Activated CD4-positive, alpha-beta T cell treated with anti-CD3 and anti-CD28 coated beads, Interleukin-10, Interleukin-2, amounts not matched to agents 100 ng/mL and 50 ng/mL, durations not matched to agents 16 hours and 8 hours (primary cell): ENCODE measurements at regions not wholly inside any gene's neighbourhood (a gene's known extent, or its start where the extent isn't known, plus 50 kb on each side); places are given as distances from the start of the nearest gene placed in this dataset.

Experiments
- DNase-seq: peaks from one replicate; pipeline ENCODE4 v3.0.0-alpha.2; 2020

DNA sequence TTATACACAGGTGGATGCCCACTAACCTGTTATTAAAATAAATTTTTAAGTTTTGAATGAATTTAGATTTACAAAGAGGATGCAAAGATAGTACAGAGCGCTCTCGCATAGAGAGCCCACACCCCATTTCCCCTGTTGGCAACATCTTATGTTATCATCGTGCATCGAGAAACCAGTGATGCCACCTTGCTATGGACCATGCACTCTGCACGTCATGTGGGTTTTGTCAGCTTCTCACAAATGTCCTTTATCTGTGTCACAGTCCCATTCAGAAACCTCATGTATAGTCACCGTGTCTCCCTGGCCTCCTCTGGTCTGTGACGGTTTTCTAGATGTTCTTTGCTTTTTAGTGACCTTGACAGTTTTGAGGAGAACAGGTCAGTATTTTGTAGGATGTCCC is 60.0 kb downstream of the ING1 start:
- DNase-seq = no peak

DNA sequence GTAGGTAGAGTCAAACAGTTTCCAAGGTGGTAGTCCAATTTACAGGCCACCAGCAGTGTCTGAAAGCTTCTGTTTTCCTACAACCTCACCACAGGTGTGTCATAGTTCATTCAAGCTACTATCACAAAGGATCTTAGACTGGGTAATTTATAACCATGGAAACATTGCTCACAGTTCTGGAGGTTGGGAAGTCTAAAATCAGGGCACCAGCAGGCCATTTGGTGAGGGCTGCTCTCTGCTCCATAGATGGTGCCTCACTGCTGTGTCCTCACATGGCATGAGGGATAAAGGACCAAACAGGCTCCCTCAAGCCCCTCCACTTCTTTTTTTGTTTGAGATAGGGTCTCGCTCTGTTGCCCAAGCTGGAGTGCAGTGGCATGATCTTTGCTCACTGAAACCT is 60.6 kb downstream of the ING1 start:
- no peak for DNase-seq

DNA sequence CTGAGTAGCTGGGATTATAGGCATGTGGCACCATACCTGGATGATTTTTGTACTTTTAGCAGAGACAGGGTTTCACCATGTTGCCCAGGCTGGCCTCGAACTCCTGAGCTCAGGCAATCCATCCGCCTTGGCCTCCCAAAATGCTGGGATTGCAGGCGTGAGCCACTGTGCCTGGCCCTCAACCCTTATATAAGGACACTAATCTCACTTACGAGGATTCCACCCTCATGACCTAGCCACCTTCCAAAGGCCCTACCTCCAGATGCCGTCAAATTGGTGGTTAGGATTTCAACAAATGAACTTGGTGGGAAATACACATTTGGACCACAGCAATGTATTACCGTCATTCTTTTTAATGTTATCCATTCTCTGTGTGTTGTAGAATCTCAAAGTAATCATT is 61.0 kb downstream of the ING1 start:
- no peak for DNase-seq

DNA sequence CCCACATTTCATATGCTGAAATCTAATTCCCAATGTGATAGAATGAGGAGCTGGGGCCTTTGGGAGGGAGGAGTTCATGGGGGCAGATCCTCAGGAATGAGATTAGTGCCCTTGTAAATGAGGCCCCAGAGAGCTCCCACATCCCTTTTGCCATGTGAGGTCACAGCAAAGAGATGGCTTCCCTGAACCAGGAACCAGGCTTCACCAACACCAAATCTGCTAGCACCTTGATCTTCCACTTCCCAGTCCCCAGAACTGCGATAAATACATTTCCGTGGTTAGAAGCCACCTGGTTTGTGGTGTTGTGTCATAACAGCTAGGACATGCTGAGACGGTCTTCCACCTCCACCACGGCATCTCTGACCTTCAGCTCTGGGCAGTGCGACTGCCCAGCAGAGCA is 62.1 kb downstream of the ING1 start:
- no peak for DNase-seq

DNA sequence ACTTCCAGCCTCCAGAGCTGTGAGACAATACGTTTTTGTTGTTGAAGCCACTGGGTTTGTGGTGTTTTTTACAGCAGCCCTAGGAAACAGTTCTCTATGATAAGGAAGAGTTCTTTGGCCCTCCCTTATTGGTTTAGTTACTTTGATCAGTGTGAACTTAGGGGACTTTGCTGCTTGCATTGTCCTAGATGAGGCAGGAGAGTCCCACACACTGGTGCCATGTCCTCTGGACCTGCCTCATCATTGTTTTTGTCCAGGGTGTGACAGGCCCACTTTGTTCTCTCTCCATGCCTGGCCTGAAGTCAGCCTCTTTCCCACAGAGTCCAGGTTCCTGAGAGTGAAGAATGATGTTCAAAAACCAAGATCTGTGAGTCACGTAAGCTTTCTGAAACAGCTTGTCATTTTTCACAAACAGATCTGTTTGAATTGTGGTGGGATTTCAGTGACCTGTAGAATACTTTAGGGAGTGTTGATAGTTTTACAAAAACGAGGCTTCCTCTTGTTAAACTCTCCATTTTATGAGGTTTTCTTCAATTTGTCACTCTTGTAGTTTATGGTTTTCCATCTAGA is 63.8 kb downstream of the ING1 start:
- no peak for DNase-seq

DNA sequence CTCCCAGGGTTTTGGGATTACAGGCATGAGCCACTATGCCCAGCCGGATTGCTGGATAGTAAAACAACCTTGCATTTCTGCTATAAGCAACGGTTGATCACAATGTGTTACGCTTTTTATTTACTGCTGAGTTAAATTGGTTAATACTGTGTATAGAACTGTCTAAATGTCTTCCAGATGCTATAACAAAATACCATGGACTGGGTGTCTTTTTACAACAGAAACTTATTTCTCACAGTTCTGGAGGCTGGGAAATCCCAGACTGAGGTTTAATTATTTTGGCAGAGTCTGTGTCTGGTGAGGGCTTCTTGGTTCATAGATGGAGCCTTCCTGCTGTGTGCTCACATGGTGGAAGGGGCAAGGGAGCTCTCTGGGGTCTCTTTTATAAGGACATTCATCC is 65.5 kb downstream of the ING1 start:
- no peak for DNase-seq

DNA sequence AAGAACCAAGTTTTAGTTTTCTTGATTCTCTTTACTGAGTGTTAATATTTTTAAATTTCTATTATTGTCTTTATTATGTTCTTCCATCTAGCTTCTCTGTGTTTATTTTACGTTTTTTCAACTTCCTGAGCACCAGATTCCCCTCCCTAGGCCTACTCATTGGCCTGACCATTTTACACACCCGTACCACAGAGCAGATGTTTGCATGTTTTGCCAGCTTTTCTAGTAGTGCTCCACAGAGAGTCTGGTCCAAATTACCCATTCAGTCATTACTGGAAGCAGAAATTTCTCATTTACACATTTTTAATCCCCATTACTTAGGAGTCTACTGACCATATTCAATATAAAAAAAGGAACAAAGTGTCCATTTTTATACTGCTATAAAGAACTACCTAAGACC is 66.9 kb downstream of the ING1 start:
- no peak for DNase-seq

DNA sequence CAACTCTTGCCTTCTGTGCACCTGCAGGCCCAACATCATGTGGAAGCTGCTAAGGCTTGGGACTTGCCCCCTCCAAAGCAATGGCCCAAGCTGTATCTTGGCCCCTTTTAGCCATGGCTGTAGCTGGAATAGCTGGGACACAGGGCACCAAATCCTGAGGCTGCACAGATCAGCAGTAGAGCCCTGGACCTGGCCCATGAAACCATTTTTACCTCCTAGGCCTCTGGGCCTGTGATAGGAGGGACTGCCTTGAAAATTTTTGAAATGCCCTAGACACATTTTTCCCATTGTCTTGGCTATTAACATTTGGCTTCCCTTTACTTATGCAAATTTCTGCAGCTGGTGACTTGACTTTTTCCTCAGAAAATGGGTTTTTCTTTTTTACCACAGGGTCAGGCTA is 68.7 kb downstream of the ING1 start:
- no peak for DNase-seq

DNA sequence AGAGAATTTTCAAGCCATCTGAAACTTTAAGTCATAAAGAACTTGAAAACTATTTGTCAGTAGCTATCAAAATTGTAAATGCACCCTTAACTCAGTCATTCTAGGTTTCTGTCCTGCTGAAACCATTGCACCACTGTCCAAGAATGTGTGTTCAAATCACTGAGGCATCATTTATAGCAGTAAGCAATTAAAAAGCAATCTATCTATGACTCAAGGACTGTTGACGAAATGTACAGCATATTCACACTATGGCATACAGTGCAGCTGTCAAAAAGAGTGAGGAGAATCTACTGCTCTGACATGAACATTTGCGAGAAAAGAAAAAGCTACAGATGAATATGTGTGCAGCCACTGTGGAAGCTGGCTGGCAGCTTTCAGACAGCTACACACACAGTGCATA is 71.2 kb downstream of the ING1 start:
- DNase-seq = no peak

DNA sequence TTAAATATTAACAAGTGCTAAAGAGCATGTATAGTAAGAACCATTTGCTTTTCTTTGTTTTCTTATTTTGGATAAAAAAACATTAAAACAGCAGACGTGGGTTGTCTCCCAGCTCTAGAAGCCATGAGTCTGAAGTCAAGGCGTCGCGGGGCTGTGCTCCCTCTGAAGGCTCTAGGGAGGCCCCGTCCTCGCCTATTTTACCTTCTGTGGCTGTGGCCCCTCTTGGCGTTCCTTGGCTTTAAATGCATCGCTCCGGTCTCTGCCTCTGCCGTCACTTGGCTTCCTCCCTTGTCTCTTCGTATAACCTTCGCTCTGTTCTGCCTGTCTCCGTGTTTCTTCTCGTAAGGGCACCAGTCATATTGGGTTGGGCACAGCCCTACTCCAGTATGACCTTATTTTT is 75.3 kb downstream of the ING1 start:
- DNase-seq = no peak

DNA sequence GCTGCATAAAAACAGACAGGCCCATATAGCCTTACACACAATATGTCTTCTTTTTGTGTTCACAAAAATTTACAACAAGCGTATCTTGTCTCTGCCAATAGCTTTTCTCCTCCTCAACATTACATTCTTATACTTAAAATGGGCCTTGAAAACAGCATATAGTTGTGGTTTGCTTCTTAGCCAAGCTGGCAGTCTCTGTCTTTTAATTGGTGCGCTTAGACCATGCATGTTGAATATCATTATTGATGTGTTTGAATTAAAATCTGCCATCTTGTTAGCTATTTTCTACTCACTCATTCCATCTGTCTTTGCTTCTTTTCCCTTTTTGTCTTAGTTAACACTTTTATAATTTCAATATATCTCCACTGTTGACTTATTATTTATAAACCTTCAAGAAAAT is 76.4 kb downstream of the ING1 start:
- DNase-seq = no peak

DNA sequence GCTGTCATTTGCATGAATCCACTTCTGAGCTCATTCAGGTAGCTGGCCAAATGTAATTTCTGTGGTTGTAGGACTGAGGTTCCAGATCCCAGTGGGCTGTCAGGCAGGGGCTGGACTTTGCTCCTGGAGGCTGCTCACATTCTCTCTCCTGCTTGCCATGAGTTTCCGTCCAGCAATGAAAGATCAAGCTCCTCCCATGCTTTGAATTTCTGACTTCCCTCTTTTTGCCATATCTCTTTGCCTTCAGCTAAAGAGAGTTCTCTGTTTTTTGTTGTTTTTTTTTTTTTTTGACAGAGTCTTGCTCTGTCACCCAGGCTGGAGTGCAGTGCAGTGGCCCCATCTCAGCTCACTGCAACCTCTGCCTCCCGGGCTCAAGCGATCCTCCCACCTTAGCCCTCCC is 76.9 kb downstream of the ING1 start:
- no peak for DNase-seq

DNA sequence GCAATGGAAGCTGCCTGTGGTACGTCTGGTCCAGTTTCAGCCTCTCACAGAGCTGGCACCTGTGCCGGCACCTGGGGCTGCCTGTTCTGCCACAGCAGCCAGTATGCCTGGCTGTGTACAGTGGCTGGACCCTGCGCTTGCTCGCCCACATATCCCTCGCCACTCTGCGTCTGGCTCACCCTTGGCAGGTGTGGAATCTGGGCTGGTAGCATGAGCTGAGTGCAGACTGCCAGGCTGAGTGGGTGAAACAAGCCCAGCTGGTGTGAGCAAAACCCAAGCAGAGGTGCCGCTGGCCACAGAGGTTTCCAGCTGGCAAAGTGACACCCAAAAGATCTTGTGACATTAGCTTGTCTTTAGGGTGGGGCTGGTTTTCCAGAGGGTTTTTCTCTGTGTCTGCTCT is 80.7 kb downstream of the ING1 start:
- no peak for DNase-seq

DNA sequence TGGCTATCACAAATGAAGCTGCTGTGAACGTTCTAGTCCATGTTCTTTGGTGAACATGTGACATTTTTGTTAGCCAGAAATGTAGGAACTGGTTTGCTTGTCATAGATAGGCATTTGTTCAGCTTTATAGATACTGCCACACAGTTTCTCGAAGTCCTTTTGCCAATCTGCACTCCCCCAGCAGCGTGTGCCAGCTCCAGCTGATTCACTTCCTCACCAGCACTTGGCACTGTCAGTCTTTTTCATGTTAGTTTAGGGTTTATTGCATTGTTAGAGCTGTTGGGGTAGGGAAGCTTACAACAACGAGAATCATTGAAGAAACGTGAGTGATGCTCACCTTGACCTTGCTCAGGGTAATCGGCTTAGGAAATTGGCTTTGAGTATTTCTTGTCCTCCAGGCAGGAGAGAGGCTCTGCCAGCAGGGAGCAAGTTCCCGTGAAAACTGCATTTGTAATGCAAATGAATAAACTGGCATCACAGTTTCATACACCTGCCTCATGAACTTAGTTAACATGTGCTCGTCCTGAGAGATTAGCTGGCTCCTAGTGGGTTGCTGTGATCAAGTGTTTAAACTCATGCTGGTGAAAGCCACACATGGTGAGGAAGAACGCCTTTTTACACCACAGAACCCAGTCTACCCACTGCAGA is 83.9 kb downstream of the ING1 start:
- no peak for DNase-seq

DNA sequence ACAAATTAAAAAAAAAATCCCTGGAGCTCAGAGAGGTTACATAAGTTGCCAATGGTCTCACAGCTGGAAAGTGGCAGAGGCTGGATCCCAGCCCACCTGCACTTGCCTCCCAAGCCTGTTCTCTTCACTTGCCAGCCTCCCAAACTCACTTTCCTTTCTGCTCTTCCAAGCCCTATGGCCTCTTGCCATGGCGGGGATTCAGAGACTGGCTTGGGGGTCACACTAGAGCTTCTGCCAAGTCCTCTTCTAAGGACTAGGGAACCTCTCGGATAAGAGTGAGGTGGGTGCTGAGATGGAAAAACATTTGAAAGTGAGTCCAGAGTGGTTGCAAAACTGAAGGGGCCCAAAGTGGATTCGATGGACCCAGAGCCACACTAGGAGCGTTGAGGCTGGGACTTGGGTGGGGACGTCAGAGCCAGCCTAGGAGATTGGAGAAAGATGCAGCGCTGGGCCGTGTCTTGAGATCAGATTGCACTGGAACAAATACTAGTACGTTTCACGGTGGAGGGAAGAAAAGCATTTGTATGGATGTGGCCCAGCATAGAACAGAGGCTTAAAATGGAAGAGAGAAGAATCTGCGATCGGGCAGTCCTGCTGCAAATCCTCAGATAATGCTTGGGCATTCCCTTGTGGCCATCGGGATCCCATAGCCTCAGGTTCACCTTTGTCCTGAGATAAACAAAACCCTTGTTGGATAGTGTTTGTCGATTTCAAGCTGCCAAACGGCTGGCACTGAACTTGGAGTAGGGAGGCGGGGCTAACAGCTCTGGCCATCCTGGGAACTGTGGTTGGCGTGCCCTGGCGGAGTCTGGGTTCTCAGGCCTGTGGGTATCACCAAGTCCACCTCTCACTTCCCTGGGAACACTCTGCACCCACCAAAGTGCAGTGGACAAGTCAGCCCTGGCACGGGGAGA is 84.8 kb downstream of the ING1 start:
- DNase-seq = no peak

DNA sequence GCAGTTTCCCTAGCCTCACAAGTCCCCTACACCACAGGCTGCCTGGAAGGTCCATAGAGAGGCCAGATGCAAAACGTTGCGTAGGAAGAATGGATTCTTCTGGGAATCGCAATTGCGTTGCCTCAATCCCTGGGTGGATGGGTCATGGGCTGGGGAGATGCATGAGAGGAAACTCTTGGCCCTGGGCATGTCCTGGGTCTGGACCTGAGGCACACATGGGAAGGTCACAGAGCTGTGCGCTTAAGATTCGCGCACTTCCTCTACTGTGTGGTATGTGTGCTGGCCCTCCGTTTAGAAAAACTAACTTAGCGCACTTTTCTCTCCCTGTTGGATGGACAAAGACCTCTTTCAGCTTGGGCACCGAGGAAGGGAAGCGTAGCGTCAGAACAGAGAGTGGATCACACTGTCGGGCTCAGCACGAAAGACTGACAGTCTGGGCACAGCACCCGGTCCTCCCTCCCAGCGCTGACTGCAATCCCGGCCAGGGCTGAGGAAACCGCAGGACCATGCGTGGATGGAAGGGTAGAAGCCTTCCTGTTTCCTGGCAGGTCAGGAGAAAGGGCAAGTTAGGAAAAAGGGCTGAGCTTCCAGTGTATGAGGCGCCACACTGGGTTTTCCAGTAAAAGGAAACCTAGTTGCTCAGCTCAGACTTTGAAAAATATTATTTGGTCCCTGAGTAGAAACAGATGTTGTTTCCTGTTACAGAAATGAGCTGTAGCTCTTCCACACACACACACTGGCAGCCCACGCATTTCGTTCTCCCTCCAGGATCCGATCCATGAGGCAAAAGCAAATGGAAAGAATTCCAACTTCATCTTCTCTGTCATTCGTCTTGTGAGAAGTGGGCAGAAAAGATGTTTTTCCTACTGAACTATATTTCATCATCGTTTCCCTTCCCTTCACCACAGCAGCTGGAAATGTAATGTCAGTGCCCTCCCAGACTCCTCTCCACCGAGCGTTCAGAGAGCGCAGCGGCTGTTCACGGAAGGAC is 86.0 kb downstream of the ING1 start:
- DNase-seq = no peak

DNA sequence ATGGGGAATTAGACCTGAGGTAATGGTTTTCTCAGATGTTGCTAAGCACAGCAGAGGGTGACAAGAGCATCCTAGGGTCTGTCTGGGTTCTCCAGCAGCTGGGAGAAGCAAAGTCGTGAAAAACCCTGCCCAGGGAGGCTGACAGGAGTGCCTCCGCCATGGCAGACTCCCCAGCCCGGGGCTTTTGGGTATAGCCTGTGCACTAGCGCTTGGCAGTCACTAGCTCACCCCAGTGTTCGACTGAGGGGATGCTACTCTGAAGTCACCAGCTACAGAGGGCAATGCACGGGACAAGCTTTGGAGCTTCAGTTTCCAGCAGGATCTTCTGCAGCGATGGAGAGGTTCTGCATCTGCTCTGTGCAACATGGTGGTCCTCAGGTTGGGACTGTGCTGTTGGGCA is 87.5 kb downstream of the ING1 start:
- no peak for DNase-seq

DNA sequence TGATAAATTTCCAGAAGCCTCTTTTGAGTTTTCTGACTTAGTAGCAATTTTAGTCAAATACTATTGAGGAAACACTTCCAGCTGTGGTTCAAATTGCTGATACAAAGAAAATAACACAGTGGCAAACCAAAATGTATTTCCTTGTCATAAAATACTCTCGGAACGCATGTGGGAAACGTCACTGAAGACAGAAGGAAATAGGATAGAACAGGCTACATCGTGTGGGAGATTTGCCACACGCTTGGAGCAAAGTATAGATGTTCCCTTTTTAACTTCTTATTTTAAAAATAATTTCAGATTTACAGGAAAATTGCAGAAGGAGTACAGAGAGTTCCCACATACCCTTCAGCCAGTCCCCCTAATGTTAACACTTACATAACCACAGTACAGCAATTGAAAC is 88.8 kb downstream of the ING1 start:
- no peak for DNase-seq

DNA sequence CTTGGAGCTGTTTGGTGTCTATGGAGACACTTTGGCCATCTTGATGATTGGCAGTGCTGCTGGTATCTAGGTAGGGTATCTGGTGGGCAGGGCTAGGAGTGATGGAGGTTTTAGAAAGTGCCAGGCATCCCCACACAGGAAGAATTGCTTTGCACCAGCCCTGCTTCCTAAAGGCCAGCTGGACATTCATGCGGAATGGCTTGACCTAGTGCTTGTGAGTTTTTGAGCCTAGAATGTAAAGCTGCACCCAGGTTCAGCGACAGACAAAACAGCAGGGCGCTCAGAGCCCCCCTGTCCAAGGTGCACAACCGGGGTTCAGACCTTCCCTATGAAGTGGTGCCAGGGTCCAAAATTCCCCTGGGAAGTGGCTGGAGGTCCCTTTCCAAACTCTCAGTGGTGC is 93.1 kb downstream of the ING1 start:
- no peak for DNase-seq

DNA sequence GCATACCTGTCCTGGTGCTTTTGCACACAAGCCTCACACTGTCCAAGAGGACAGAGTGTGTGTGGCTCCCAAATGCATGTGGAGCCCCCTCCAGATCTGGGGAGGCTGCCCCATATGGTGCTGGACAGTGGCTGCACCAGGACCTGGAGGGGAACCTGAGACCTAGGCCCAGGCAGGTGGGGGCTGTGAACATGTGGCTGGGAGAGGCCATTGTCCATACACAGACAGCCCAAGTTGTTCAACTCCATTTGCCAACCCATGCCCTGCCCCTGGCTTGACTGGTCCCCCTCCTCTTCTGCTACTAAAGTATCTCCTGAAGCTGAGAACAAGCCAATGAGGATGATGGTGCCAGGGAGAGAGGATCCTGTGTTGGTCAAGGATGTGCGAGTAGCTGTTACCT is 94.0 kb downstream of the ING1 start:
- no peak for DNase-seq

DNA sequence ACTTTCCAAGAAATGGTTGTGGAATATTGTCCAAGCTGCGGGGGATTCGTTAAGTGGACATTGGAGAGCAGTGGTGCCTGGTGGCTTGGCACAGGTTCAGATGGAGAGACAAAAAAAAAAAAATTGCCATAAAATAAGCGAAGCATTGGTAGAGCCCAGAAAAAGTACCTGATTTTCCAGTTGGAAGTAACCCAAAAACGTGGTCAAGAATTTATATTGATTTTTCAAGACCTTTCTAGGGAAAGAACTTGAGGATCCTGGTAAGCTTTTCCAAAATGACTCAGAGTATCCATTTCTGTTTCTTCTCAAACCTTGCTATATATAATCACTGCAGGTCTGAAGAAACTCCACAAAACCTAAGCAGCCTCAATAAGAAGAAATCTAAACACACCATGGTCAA is 94.6 kb downstream of the ING1 start:
- no peak for DNase-seq

DNA sequence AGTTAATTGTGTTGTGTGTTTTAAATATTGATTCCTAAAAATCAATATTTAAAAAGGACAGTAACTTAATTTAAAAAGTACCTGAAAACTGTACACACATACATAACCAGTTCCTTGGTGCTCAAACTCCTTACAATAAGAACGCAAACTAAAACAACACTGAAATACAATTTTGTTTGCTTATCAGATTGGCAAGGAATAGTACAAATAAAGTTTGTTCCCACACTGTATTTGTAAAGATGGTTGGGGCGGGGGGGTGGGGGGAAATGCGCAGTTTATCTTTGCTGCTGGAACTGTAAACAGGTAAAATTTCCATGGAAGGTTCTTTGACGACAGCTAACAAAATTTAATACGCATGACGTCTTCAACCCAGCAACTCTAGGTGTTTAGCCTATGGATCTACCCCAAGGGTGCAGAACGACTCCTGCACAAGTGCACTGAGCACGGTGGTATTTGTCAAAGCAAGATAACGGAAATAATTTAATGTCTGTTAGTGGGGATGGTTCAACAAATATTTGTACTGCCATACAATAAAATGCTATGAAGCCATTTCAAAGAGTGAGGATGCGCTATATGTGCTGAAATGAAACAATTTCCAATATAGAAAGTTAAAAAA is 96.5 kb downstream of the ING1 start:
- no peak for DNase-seq
